Smooth muscle cell of the brain vasculature (primary cell): ENCODE measurements at regions not wholly inside any gene's neighbourhood (a gene's known extent, or its start where the extent isn't known, plus 50 kb on each side); places are given as distances from the start of the nearest gene placed in this dataset.

Source experiments
- DNase-seq: peaks from one replicate; pipeline ENCODE4 v3.0.0-alpha.2; 2012; ENCODE audit warnings: low read depth, low spot score

DNA sequence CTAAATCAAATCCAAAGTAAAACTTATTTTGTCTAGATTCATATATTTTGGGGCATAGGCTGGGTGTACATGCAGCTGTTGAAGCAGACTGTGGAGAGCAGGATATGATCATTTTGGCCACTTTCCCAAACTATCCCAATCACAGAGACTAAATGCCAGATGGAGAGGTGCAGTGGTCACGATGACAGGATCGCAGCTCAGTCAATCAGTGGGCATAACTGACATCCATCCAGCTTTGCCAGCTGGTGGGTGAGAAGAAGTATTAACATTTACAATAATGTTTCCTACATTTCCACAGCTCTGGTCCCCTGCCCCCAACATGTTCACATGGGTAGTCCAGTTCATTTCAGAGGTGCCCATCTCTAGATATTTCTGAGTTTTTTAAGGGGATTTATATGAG is 255.5 kb upstream of the SESN3 start:
- no peak for DNase-seq

DNA sequence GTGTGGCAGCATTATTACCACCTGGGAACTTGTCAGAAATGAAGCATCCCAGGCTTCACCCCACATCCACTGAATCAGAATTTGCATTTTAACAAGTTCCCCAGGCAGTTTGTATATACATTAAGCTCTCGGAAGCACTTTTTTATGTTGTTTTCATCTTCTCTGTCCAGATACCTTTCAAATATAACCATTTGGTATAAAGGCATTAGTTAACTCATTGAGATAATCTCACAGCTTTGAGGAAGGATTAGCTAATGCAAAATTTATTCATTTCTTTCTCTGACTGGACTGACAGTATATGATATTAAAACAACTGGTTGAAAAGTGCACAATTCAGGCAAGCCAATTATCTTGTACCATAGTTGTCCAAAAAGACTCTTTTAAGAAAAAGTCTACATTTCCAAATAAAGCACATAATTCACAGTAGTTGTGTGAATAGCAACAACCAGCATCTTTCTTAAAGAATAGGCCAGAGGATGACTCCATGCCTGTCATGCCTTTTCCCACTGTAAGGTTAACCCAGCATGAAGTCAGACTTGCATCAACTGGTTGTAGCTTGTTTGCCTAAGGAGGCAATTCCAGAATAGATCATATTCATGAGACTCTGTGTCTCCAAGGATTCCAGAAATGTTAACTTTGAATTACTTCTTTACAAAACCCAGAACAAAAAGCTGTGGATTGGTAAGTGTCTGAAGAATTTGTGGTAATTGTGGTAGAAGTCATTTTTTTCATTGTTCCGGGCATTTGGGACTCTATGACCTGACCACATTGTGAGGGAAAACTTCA is 254.3 kb upstream of the SESN3 start:
- no peak for DNase-seq

DNA sequence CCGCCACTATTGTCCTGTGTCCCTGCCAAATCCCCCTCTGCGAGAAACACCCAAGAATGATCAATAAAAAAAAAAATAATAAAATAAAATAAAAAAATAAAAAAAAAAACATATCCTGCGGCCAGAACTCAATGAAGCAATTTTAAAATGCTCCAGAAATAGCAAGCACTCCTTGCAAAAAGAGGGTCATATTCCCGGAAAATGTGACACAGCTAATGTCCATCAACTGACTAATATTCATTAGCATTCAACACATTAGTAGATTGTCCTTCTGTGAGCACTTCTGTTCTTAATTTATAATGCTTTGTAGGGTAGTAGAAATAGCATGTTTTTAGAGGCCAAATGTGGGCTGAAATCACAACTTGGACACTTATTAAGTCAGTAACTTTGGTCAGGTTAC is 252.3 kb upstream of the SESN3 start:
- no peak for DNase-seq

DNA sequence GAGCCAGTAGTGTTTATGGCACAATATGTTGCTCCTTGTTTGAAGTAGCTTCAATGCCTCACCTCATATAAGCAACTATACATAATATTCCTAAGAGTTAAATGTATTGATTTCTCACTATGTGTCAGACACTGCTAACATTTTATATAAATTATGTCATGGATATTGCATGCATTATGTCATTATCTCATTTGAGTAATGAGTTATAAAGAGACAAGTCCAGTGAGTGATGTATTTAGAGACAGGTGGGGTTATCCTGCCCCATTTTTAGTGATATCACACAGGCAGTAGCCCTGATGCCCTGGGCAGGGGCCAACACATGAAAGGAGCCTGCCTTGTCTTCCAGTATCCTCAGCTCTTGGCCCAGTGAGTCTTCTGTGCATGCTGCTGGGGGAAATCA is 247.0 kb upstream of the SESN3 start:
- DNase-seq: no peak

DNA sequence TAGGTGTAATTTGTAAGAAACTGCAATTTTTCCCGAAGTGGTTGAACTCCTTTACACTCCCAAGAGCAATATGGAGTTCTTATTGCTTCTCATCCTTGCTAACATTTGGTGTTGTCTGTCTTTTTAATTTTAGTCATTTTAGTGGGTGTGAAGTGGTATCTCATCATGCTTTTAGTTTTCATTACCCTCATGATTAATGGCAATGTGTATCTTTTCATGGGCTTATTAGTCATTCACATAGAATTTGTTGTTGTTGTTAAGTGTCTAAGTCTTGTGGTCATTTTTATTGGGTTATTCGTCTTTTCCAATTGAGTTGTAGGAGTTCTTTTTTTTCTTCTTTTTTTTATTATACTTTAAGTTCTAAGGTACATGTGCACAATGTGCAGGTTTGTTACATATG is 238.3 kb upstream of the SESN3 start:
- no peak for DNase-seq

DNA sequence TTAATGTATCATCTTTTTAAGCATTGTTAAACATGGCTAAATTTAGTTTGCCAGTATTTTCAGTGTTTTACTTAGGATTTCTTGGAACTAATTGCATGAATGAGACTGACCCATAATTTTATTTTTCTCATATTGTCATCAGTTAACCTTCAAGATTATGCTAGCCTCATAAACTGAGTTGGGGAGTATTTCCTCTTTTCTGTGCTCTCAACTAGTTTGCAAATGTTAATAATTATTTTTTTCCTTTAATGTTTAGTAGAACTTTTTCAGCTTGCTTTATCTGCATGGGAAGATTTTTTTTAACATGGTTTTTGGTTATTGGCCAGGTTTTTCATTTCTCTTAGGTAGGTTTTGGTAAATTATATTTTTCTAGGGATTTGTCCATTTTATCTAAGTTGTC is 235.4 kb upstream of the SESN3 start:
- DNase-seq: no peak

DNA sequence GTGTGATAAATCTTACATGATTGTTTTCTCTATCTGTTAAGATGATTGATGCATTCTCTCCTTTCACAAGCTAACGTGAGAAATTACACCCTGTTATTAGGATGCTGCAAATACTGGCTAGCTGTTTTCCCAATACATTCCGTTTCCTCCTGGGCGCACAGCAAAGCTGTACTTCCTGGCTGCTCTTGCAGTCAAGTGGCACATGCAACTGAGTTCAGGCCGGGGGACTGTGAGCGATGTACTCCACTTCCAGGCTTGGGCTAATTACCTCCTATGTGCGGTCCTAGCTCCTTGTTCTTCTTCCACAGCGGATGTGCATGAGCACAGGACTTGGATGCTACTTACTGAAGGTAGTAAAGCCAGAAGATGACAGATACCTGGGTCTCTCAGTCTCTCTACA is 234.9 kb upstream of the SESN3 start:
- DNase-seq: no peak

DNA sequence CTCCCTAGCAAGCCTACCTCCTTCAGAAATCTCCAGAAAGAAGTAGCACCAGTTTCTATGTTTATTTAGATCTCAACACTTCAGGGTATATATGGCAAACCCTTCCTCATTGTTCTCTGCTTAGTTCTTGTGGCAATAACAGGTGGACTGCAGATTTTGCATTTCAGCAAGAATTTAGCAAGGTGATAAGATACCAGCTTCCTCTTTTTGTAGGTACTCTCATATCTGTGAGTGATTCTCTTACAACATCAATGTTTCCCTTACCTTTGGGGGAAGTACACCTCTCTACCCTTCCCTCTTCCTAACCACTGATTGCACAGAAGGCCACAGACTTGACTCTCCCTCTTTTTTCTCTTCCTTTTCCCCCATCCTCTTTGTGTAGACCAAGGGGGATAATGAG is 230.9 kb upstream of the SESN3 start:
- no peak for DNase-seq

DNA sequence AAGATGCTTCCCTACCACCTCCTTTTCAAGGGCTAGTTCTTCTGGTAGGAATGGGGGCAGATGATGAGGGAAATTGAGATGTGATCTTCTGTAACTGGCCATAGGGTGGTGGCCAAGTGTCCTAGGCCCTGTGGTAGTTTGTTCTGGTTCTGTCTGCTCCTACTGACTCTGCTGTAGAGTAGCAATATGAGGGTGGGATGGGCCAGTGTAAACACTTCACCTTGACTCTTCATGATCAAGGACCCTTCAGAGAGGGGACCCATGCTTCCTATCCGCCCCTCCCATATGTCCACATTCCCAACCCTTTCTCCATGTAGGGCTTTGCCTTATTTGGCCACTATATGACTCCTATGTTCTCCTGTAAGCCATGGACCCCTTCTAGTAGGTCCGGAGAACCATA is 230.3 kb upstream of the SESN3 start:
- DNase-seq: no peak

DNA sequence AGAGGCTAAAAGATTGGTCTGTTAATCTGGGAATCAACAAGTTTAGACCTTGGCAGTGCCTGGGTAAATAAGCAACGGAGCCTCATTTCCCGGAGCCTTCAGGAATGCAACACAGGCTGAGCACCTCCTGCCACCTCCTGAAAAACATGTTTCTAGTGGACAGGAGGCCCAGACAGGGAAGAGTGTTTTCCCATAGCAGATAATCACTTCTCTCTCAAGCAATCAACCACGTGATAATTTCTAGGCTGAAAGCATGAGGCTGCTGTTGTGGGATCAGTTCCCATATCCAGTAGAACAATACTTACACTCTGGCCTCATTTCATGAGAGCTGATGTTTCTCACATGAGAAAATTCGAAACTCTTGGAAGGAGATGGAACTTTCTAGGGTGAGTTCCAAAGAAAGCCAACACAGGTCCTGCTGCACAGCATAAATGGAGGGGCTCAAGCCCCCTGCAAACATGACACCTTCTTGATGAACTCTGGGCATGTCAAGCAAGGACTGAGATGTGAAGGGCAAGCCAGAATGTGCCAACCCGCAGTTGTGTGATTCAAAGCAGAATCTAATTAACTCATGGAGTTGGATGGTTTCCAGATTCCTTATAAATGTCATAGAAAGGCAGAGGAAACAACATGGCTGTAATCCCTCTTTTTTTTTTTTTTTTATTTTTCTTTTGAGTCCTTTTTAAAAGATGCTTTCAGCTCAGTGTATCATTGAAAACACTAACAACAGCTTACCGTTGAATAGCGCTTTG is 228.5 kb upstream of the SESN3 start:
- no peak for DNase-seq

DNA sequence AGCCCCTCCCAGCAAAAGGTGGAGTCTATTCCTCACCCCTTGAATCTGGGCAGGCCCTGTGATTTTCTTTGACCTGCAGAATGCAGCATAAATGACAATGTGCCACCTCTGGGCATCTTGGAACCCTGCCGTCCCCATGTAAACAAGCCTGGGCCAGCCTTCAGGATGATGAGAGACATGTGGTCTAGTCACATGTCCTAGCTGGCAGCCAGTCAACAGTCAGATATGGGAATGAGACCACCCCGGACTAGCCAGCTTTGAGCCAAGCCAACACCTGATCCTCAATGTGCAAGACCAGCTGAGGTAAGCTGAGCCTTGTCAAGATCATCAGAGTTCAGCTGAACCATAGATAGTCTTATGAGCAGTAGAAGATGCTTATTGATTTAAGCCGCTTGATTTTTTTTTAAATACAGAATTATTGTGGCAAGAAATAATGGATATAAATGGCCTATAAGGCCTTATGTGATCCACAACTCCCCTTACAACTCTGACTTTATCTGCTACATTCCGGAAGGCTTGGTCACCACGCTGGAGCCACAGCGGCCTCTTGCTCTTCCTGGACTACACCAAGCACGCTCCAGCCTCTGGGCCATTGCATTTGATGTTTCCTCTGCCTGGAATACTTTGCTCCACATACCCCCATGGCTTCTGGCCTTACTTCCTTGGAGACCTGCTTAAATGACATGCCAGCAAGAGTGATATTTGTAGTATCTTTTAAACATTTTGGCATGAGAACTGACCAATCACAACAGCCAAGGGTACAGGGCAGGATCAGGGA is 225.9 kb upstream of the SESN3 start:
- no peak for DNase-seq

DNA sequence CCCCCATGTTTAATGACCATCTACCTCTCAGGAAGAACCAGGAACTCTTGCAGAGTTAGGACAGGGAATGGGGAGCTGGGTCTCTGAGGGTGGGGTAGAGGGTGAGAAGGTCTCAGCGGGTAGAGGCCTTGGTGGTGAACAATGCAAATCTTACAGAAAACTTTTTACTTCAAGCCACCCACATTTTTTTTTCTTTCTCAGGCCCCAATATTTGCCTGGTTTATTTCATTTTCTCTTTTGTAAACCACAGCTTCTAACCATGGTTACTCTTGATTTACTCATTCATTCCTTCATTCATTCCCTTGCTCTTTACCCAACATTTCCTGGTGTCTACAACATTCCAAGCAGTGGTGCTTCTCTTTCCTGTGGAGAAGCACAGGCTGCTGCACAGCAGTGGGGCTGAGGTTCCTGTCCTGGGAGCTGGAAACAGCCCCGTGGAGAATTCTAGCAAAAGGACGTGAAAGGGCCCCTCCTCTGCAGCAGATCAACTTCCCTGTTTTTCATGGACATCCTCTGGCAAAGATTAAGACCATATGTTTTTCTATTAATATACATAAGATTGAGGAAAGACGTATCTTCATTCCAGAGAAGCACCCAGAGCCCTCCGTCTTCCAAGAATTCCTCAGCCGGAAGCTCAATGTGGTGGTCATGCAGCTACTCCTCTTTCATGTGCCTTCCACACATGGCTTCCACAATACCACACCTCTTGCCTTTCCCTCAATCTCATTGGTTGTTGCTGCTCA is 224.4 kb upstream of the SESN3 start:
- DNase-seq: no peak

DNA sequence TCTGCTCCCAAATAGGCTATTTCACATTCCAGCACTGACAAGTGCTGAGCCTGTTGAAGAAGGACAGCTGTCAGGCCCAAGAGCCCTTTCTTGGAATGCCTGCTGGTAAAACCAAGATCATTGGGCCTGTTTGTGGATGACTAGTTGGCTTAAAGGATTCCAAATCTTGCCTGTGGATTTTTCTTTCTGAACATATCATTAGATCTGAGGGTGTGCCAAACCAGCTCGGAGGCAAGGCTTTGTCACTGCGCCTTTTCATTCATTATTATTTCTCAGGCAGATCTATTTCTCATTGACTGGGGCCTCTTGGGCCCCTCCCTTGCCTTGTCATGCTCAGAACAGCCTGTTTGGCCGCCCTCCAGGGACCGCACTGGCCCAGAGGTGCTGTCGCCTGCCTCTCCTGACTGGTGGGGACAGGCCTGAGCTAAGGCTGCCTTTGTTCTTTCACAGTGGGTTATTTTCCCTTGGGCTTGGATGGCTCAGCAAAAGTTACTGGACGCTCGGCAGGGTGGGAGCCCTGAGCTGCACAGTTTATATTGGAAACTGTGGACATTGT is 222.7 kb upstream of the SESN3 start:
- no peak for DNase-seq

DNA sequence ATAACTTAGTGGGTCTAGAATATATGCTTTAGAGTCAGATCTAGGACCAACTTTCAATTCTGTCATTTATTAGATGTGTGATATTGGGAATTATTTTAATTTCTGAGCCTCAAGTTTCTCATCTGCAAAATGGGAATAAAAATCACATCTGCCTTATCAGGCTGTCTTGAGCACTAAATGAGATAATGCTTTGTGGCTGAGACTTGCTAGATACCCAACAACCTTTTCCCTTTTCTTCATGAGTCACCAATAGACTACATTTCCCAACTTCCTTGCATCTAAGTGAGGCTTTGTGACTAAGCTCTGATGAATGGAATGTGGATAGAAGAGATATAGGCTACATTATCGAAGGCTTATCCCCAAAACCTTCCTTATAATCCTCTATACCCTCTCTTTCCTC is 220.7 kb upstream of the SESN3 start:
- no peak for DNase-seq

DNA sequence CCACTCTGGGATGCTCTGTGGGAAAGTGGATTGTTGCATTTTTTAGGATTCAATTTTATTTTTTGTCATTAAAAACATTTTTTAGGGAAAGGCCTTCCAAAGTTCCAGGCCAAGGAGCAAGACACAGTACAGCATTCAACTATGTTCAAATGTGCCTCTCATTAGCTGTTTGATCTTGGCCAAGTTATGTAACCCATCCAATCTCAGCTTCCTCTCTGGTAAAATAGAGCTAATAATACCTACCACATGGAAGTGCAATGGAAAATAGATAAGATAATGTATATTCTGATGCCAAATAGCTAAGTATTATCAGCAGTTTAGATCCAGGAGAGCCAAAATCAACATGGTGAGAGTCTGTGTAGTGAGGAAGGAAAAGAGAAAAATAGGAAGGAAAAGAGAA is 220.3 kb upstream of the SESN3 start:
- DNase-seq: no peak

DNA sequence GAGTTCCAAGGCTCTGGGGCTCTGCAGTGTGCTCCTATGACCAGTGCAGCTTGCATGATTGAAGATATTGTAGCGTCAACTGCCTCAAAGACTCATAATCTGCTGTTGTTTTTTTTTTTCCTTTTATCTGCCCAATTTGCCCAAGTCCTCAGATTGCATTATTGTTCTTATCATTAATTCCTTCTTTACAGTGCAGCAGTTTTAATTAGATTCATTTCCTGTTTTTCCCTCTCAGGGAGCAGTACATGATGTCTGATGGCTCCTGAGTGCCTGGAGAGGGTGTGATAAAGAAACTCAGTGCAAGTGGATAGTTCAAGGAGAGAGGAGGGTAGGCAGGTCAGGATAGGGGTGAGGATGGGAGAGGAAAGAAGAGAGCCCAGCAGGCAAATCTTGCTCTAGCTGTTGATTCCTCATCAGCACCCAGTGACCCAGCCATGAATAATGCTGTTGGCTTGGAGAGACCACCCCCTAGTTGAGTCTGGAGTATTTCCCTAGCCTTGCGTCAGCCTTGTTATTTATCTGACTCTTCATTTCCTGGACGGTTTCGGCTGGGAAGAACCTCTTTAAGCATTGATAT is 219.6 kb upstream of the SESN3 start:
- DNase-seq: no peak

DNA sequence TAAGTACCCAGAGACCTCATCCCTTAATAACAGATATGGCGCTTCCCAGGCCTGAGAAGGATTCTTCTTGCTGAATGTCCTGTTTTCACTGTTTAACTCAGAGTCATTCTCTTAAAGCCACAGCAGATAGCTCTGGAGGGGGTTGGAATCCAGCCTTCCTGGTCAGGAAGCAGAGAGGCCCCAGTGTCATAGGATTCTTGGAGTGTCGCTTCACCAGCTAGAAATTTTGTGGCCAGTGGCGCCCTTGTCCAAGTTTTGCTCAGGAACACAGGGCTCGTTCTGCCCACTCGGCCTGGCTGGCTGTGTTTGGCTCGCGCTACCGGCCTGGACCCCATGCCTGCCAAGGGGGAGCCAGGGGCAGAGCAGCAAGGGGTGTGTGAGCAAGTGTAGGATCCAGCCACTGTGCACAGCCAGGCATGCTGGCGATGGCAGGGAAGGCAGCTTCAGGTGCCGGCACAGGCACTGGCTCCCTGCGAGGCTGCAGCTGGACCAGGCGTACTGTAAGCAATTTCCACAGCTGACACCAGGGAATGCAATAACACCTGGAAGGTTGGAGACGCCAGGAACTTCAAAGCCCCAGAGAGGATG is 214.8 kb upstream of the SESN3 start:
- no peak for DNase-seq

DNA sequence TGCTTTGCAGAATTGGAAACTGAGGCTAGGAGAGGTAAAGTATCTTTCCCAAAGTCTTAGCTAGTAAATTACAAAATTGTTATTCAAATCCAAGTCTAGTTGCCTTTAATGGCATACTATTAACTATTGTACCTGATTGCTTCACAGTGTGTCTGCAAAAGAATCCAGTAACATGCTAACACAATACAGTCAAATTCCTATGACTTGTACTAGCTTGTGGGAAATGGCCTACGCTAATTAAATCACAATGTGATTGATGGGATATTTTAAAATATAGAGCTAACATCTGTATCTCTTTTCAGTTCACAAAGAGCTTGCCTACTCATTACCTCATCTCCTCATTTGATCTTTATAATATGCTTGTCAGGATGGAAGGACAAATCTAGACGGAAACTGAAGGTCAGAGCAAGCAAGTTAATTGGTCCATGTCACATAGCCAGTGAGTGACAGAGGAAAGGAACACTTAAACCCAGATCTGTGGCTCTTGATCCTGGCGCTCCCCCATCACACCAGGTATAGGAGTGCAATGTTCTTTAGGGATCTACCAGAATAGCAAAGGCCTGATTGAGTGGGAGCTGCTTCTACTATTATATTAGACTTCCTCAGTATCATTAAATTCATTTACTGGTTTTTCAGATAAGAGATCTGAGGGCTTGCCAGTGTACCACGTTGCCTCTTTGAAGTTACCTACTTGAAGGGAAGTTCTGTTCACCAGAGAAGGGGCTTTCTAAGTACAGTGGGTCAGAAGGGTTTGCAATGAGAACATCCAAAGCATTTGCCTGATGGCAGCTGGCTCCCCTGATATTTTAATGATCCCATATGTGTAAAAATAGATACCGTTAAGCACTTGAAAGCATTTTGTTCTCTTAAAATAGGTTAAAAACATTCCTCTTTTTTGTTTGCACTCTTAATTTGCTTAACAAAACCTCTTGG is 213.6 kb upstream of the SESN3 start:
- no peak for DNase-seq

DNA sequence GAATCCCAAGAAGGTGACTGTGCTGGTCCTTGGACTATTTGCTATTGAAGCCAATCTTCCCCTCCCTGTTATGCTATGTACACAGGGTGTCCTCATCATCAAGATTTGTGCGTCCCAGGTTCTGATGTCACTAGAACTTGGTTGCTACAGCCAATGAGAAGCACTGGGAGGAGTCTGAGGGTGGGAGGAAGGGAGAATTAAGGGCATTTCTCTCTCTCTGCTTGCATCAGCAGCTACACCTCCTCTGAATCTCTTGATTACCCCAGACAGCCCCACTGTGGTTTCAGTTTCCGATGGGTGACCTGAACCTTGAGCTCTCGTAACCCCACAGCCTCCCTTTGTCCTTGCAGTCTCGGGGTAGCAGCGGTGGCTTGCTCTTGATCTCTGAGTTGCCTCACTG is 212.4 kb upstream of the SESN3 start:
- no peak for DNase-seq
